Kidney (tissue), 13 donors: ENCODE measurements at regions not wholly inside any gene's neighbourhood (a gene's known extent, or its start where the extent isn't known, plus 50 kb on each side); places are given as distances from the start of the nearest gene placed in this dataset.

Source experiments
- DNase-seq, 5 donors: peaks; one replicate each; pipeline ENCODE4 v3.0.0-alpha.2; 2013 to 2020
- FAIRE-seq: peaks from 2 replicates; lab custom pipeline; 2012; peaks lifted over from hg19 to GRCh38; lab: Jason Lieb, UNC
- H3K27ac ChIP-seq, 2 donors: one replicate each; pipeline ENCODE4 v1.7.0; 2013; ENCODE audit warnings: low read depth in 2 of 2, low read length in 2 of 2, inconsistent platforms in 1 of 2
- H3K27me3 ChIP-seq: one replicate; pipeline ENCODE4 v1.7.1; 2013; ENCODE audit warnings: low read length, inconsistent platforms; ENCODE audit not compliant: control insufficient read depth, insufficient read depth
- H3K36me3 ChIP-seq, 3 donors: one replicate each; pipeline versions ENCODE4 v1.7.0 to v1.7.1; 2013; ENCODE audit warnings: low read length in 3 of 3, control low read depth in 1 of 3, inconsistent platforms in 1 of 3; ENCODE audit not compliant: insufficient read depth in 3 of 3, control insufficient read depth in 2 of 3
- H3K4me1 ChIP-seq, 3 donors: one replicate each; pipeline versions ENCODE4 v1.7.0 to v1.7.1; 2013; ENCODE audit warnings: low read length in 3 of 3, inconsistent platforms in 1 of 3, low read depth in 1 of 3; ENCODE audit not compliant: control insufficient read depth in 2 of 3, insufficient read depth in 2 of 3
- H3K4me3 ChIP-seq, 3 donors: one replicate each; pipeline versions ENCODE4 v1.7.0 to v1.8.1; 2013; ENCODE audit warnings: low read length in 3 of 3, control low read depth in 1 of 3, inconsistent platforms in 1 of 3
- H3K9ac ChIP-seq, 3 donors: one replicate each; pipeline versions ENCODE4 v1.7.0 to v1.7.1; 2013; ENCODE audit warnings: low read length in 3 of 3, control low read depth in 1 of 3, inconsistent platforms in 1 of 3
- H3K9me3 ChIP-seq, 3 donors: one replicate each; pipeline versions ENCODE4 v1.7.0 to v1.7.1; 2013; ENCODE audit warnings: low read length in 3 of 3, control low read depth in 1 of 3, inconsistent platforms in 1 of 3; ENCODE audit not compliant: control insufficient read depth in 2 of 3, insufficient read depth in 1 of 3
- CTCF ChIP-seq: IDR thresholded peaks from 3 replicates; pipeline ENCODE4 v1.5.1; 2012; ENCODE audit warnings: mild to moderate bottlenecking, moderate library complexity, borderline replicate concordance; ENCODE audit not compliant: insufficient read depth; ENCODE audit errors: extremely low read depth
- intact Hi-C: fragments of 100-400 bp; cut with DNase I; formaldehyde crosslinking; loops from one replicate; pipeline ENCODE4 v1.11.1; 2022
- donor health status: control.
- donor health status: control.
- donor health status: control.
- donor health status: control.
- donor health status: control.
- donor health status: DM: yes; HTN: yes; CAD: no.
- donor health status: Normal renal cell carcinoma (clear cell type).

GRCh38 chr17:77666881-77667395, 291.6 kb upstream of the TNRC6C start:
- DNase-seq (peak in 1 of 5 donors; percentile 21), FAIRE-seq (no peak)
- Histone ChIP-seq H3K9me3 (peaks cover 0 to 4% (median 3%) of the 10 kb centered on the region in 3 donors), H3K27me3 (no peaks in the 10 kb centered on the region), H3K4me1 (peaks cover 0 to 6% (median 0%) of the 10 kb centered on the region in 3 donors), H3K36me3 (no peaks in the 10 kb centered on the region), H3K27ac (no peak overlapping the region), H3K9ac (no peak overlapping the region), H3K4me3 (no peak overlapping the region)
- intact Hi-C loops: no loop called here
- TF ChIP-seq CTCF: no peak

GRCh38 chr17:77667478-77667877, 291.0 kb upstream of the TNRC6C start:
- no peak overlapping the region for H3K9ac ChIP-seq
- no peak for FAIRE-seq
- peaks cover 0 to 4% (median 3%) of the 10 kb centered on the region in 3 donors for H3K9me3 ChIP-seq
- no peaks in the 10 kb centered on the region for H3K27me3 ChIP-seq
- intact Hi-C loops: no loop called here
- no peak overlapping the region for H3K27ac ChIP-seq
- peaks cover 0 to 6% (median 0%) of the 10 kb centered on the region in 3 donors for H3K4me1 ChIP-seq
- no peak for TF ChIP-seq CTCF
- no peaks in the 10 kb centered on the region for H3K36me3 ChIP-seq
- DNase-seq: no peak
- H3K4me3 ChIP-seq: no peak overlapping the region

- DNase-seq (no peak), FAIRE-seq (no peak)
- no peak for TF ChIP-seq CTCF
- Histone ChIP-seq H3K9me3 (peaks cover 0 to 4% (median 3%) of the 10 kb centered on the region in 3 donors), H3K36me3 (no peaks in the 10 kb centered on the region), H3K9ac (no peak overlapping the region), H3K27ac (no peak overlapping the region), H3K4me1 (peaks cover 0 to 6% (median 0%) of the 10 kb centered on the region in 3 donors), H3K4me3 (no peak overlapping the region), H3K27me3 (no peaks in the 10 kb centered on the region)
- intact Hi-C loops: no loop called here
These were observed 290.0 kb upstream of the TNRC6C start for GRCh38 chr17:77668518-77668917.

GRCh38 chr17:77670173-77670572, 288.3 kb upstream of the TNRC6C start:
- Histone ChIP-seq H3K9ac (no peak overlapping the region), H3K4me1 (peaks cover 0 to 6% (median 0%) of the 10 kb centered on the region in 3 donors), H3K27ac (no peak overlapping the region), H3K36me3 (no peaks in the 10 kb centered on the region), H3K9me3 (peaks cover 0 to 4% (median 3%) of the 10 kb centered on the region in 3 donors), H3K4me3 (no peak overlapping the region), H3K27me3 (no peaks in the 10 kb centered on the region)
- intact Hi-C loops: no loop called here
- DNase-seq: no peak
- no peak for TF ChIP-seq CTCF
- FAIRE-seq: no peak
